HepG2 (cell line): ENCODE measurements at regions not wholly inside any gene's neighbourhood (a gene's known extent, or its start where the extent isn't known, plus 50 kb on each side); places are given as distances from the start of the nearest gene placed in this dataset.

ENCODE experiments used
- ZKSCAN5 ChIP-seq: sonication (generic); formaldehyde crosslinking; IDR thresholded peaks from 2 replicates; pipeline ENCODE4 v1.5.1; 2020; ENCODE audit warnings: mild to moderate bottlenecking, missing genetic modification reagents
- ZNF597 ChIP-seq: sonication (generic); formaldehyde crosslinking; IDR thresholded peaks from 2 replicates; pipeline ENCODE4 v1.5.0; 2020; ENCODE audit warnings: missing genetic modification reagents
- TF ChIP-seq, protein P1 (sequence below): sonication (generic); formaldehyde crosslinking; conservative IDR thresholded peaks from 2 replicates; pipeline ENCODE4 v1.4.0; 2020; ENCODE audit warnings: missing genetic modification reagents
- TF ChIP-seq, protein P2 (sequence below): sonication (generic); formaldehyde crosslinking; IDR thresholded peaks from 2 replicates; pipeline ENCODE4 v1.8.0; 2022; ENCODE audit warnings: mild to moderate bottlenecking, missing genetic modification reagents; ENCODE audit not compliant: insufficient replicate concordance
- TF ChIP-seq, protein P3 (sequence below): sonication (generic); formaldehyde crosslinking; IDR thresholded peaks from 2 replicates; pipeline ENCODE4 v1.4.0; 2020; ENCODE audit warnings: mild to moderate bottlenecking, missing genetic modification reagents
- TF ChIP-seq, protein P4 (sequence below): IDR thresholded peaks from 2 replicates; pipeline ENCODE4 v1.6.1; 2016; ENCODE audit warnings: missing compliant biosample characterization, missing genetic modification reagents, borderline replicate concordance

GRCh38 chr18:67651438-67651837 is 134.9 kb upstream of the DSEL start (continued):
- TF ChIP-seq ZNF597 (CRISPR knock-in tag) (no peak), ZKSCAN5 (no peak)
- TF ChIP-seq, protein P1, sequence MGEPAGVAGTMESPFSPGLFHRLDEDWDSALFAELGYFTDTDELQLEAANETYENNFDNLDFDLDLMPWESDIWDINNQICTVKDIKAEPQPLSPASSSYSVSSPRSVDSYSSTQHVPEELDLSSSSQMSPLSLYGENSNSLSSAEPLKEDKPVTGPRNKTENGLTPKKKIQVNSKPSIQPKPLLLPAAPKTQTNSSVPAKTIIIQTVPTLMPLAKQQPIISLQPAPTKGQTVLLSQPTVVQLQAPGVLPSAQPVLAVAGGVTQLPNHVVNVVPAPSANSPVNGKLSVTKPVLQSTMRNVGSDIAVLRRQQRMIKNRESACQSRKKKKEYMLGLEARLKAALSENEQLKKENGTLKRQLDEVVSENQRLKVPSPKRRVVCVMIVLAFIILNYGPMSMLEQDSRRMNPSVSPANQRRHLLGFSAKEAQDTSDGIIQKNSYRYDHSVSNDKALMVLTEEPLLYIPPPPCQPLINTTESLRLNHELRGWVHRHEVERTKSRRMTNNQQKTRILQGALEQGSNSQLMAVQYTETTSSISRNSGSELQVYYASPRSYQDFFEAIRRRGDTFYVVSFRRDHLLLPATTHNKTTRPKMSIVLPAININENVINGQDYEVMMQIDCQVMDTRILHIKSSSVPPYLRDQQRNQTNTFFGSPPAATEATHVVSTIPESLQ, result no peak
- TF ChIP-seq, protein P2, sequence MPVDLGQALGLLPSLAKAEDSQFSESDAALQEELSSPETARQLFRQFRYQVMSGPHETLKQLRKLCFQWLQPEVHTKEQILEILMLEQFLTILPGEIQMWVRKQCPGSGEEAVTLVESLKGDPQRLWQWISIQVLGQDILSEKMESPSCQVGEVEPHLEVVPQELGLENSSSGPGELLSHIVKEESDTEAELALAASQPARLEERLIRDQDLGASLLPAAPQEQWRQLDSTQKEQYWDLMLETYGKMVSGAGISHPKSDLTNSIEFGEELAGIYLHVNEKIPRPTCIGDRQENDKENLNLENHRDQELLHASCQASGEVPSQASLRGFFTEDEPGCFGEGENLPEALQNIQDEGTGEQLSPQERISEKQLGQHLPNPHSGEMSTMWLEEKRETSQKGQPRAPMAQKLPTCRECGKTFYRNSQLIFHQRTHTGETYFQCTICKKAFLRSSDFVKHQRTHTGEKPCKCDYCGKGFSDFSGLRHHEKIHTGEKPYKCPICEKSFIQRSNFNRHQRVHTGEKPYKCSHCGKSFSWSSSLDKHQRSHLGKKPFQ (CRISPR knock-in tag), result no peak
- TF ChIP-seq, protein P3, sequence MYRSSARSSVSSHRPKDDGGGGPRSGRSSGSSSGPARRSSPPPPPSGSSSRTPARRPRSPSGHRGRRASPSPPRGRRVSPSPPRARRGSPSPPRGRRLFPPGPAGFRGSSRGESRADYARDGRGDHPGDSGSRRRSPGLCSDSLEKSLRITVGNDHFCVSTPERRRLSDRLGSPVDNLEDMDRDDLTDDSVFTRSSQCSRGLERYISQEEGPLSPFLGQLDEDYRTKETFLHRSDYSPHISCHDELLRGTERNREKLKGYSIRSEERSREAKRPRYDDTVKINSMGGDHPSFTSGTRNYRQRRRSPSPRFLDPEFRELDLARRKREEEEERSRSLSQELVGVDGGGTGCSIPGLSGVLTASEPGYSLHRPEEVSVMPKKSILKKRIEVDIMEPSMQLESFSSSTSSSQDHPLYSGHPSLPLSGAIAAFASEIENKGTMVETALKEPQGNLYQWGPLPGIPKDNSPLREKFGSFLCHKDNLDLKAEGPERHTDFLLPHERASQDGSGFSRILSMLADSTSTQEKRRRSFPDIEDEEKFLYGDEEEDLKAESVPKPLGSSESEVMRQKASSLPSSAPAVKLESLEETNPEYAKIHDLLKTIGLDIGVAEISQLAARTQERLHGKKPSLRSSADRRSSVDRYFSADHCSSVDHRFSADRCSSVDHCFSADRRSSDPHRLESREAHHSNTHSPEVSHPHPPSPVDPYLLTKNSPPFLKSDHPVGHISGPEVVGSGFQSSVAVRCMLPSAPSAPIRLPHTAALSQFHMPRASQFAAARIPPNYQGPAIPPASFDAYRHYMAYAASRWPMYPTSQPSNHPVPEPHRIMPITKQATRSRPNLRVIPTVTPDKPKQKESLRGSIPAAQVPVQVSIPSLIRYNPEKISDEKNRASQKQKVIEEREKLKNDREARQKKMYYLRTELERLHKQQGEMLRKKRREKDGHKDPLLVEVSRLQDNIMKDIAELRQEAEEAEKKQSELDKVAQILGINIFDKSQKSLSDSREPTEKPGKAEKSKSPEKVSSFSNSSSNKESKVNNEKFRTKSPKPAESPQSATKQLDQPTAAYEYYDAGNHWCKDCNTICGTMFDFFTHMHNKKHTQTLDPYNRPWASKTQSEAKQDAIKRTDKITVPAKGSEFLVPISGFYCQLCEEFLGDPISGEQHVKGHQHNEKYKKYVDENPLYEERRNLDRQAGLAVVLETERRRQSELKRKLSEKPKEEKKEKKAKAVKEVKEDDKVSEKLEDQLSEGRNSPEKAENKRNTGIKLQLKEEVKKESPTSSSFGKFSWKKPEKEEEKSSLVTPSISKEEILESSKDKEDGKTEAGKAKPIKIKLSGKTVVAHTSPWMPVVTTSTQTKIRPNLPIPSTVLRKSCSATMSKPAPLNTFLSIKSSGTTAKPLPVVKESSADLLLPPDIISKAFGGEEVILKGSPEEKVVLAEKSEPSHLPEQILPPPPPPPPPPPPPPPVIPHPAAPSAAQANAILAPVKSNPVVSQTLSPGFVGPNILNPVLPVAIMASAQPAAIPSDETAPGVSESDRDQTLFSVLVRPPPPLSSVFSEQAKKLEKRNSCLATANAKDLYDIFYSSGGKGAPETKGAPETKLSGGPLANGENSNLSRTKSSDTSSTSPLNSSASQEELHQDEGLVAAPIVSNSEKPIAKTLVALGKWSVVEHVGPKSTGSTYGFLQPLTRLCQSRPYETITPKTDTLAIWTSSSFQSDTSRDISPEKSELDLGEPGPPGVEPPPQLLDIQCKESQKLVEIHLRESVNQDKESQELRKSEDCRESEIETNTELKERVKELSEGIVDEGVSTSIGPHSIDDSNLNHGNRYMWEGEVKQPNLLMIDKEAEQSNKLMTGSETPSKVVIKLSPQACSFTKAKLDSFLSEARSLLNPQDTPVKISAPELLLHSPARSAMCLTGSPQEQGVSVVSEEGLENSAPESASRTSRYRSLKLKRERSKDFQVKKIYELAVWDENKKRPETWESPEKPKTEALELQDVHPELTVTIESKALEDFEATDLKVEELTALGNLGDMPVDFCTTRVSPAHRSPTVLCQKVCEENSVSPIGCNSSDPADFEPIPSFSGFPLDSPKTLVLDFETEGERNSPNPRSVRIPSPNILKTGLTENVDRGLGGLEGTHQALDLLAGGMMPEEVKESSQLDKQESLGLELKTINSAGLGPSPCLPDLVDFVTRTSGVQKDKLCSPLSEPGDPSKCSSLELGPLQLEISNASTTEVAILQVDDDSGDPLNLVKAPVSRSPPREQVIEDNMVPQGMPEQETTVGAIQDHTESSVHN (CRISPR knock-in tag), result no peak
- TF ChIP-seq, protein P4, sequence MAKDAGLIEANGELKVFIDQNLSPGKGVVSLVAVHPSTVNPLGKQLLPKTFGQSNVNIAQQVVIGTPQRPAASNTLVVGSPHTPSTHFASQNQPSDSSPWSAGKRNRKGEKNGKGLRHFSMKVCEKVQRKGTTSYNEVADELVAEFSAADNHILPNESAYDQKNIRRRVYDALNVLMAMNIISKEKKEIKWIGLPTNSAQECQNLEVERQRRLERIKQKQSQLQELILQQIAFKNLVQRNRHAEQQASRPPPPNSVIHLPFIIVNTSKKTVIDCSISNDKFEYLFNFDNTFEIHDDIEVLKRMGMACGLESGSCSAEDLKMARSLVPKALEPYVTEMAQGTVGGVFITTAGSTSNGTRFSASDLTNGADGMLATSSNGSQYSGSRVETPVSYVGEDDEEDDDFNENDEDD (CRISPR knock-in tag), result no peak
